A673 (cell line): ENCODE measurements at regions not wholly inside any gene's neighbourhood (a gene's known extent, or its start where the extent isn't known, plus 50 kb on each side); places are given as distances from the start of the nearest gene placed in this dataset.

ENCODE experiments used
- BruUV-seq: library from RNA; stranded (reverse); fragments of 400-500 nt; replicated peaks from 2 replicates; lab custom pipeline; 2021; lab: Mats Ljungman, UMichigan
- CTCF ChIA-PET: fragments of 300-600 bp; sonication (Branson Sonifier 250); formaldehyde crosslinking; loops from one replicate; lab custom pipeline; 2022; ENCODE audit warnings: antibody characterized with exemption; lab: Charles Lee
- POLR2A ChIA-PET: fragments of 300-600 bp; sonication (Branson Sonifier 250); formaldehyde crosslinking; loops from one replicate; lab custom pipeline; 2022; ENCODE audit warnings: antibody characterized with exemption; ENCODE audit not compliant: low non-redundant PET; lab: Charles Lee
- DNase-seq: peaks from one replicate; pipeline ENCODE4 v3.0.0-alpha.2; 2015; ENCODE audit warnings: low spot score
- H3K27ac ChIP-seq: fragments of 200-600 bp; sonication (generic); 2 replicates; pipeline ENCODE4 v1.5.1; 2016; ENCODE audit warnings: mixed run types, low read depth, mild to moderate bottlenecking, mixed read lengths, antibody characterized with exemption, low read length; ENCODE audit not compliant: poor library complexity, severe bottlenecking
- H3K27me3 ChIP-seq: fragments of 200-600 bp; sonication (generic); replicated peaks from 2 replicates; pipeline ENCODE4 v1.6.1; 2017; ENCODE audit warnings: mixed run types, low read depth, mild to moderate bottlenecking, mixed read lengths, antibody characterized with exemption, low read length; ENCODE audit not compliant: insufficient read depth, poor library complexity
- H3K36me3 ChIP-seq: fragments of 200-600 bp; sonication (generic); 2 replicates; pipeline ENCODE4 v1.6.1; 2016; ENCODE audit warnings: mixed run types, mild to moderate bottlenecking, mixed read lengths, antibody characterized with exemption, low read length; ENCODE audit not compliant: insufficient read depth, poor library complexity, severe bottlenecking
- H3K4me1 ChIP-seq: fragments of 200-600 bp; sonication (generic); 2 replicates; pipeline ENCODE4 v1.6.1; 2017; ENCODE audit warnings: mixed run types, mild to moderate bottlenecking, mixed read lengths, antibody characterized with exemption, low read length; ENCODE audit not compliant: insufficient read depth, poor library complexity, severe bottlenecking
- H3K4me3 ChIP-seq: fragments of 200-600 bp; sonication (generic); 2 replicates; pipeline ENCODE4 v1.5.1; 2016; ENCODE audit warnings: low read depth, mixed run types, mild to moderate bottlenecking, mixed read lengths, low read length; ENCODE audit not compliant: poor library complexity, severe bottlenecking
- H3K9me3 ChIP-seq: fragments of 200-600 bp; sonication (generic); 2 replicates; pipeline ENCODE4 v1.6.1; 2016; ENCODE audit warnings: mixed run types, low read depth, mild to moderate bottlenecking, mixed read lengths, antibody characterized with exemption, low read length; ENCODE audit not compliant: poor library complexity, severe bottlenecking
- EZH2 ChIP-seq: fragments of 200-600 bp; sonication (generic); IDR thresholded peaks from 2 replicates; pipeline ENCODE4 v1.6.1; 2017; ENCODE audit warnings: borderline replicate concordance, low read depth, mild to moderate bottlenecking, mixed read lengths, antibody characterized with exemption, low read length; ENCODE audit not compliant: poor library complexity, severe bottlenecking
- intact Hi-C: fragments of 100-400 bp; cut with micrococcal nuclease; formaldehyde crosslinking; loops from one replicate; pipeline ENCODE4 v1.10.0; 2022; ENCODE audit not compliant: unreplicated experiment
- TF ChIP-seq, protein P1 (sequence below): fragments of 300-800, 200-600 bp; sonication (generic); conservative IDR thresholded peaks from 2 replicates; pipeline ENCODE4 v1.5.1; 2017; ENCODE audit warnings: low read depth, mild to moderate bottlenecking, antibody characterized with exemption, low read length, moderate library complexity, mixed read lengths

DNA sequence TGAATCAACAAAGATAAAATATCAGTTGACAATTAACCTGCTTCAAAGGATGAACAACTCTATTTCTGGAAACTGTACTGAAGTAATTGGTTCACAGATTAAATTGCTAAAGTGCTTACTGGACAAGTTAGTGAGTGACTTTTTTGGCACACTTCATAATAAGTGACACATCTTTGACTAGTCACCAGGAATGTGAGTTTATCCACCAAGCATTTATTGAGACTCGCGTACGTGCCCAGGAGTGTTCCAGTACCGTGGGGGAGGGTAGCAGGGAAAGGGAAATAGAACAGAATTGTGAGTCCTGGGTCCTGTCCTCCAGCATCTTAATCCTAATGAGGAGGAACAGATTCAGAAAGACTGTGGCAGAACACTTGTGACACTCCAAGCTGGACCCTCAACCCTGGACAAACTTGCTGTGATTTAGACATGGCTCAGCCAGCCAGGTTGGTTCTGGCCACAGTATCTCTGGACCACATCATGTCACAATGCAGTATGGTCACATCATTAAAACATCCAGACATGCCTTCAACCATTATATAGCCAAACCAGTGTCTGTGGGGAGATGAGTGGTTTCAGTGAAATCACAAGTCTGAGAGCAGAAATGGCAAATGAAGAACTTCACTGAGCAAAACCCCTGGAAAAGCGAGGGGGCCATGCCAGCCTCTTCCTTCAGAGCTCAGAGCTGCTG lies 623.1 kb downstream of the BNC2 start:
- POLR2A ChIA-PET, result no interaction called here

DNA sequence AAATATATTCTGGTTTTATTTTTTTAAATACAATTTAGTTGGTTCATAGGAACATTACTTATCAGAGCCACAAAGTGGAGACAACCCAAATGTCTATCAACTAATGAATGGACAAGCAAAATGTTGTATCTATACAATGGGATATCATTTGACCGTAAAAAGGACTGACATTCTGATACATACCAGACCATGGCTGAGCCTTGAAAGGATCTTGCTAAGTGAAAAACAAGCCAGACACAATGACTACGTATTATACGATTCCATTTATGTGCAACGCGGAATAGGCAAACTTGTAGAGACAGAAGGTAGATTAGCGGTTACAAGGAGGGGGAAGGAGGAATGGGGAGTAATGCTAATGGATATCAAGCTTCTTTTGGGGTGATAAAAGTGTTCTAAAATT lies 621.6 kb downstream of the BNC2 start:
- no peaks in the 10 kb centered on the region for H3K36me3 ChIP-seq
- BruUV-seq, result no TSS peak
- DNase-seq, result no peak
- no peaks in the 10 kb centered on the region for H3K27me3 ChIP-seq
- CTCF ChIA-PET, result no interaction called here
- H3K4me1 ChIP-seq, result no peaks in the 10 kb centered on the region
- no peak overlapping the region for H3K27ac ChIP-seq
- no peaks in the 10 kb centered on the region for H3K9me3 ChIP-seq
- POLR2A ChIA-PET, result no interaction called here
- intact Hi-C loops, result no loop called here
- no peak for TF ChIP-seq EZH2
- TF ChIP-seq, protein P1, sequence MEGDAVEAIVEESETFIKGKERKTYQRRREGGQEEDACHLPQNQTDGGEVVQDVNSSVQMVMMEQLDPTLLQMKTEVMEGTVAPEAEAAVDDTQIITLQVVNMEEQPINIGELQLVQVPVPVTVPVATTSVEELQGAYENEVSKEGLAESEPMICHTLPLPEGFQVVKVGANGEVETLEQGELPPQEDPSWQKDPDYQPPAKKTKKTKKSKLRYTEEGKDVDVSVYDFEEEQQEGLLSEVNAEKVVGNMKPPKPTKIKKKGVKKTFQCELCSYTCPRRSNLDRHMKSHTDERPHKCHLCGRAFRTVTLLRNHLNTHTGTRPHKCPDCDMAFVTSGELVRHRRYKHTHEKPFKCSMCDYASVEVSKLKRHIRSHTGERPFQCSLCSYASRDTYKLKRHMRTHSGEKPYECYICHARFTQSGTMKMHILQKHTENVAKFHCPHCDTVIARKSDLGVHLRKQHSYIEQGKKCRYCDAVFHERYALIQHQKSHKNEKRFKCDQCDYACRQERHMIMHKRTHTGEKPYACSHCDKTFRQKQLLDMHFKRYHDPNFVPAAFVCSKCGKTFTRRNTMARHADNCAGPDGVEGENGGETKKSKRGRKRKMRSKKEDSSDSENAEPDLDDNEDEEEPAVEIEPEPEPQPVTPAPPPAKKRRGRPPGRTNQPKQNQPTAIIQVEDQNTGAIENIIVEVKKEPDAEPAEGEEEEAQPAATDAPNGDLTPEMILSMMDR, result no peak
- H3K4me3 ChIP-seq, result no peak overlapping the region

More for the DNA sequence above, 623.1 kb downstream of the BNC2 start:
- no peak for DNase-seq
- H3K36me3 ChIP-seq, result no peaks in the 10 kb centered on the region
- CTCF ChIA-PET, result no interaction called here
- intact Hi-C loops, result no loop called here
- no TSS peak for BruUV-seq
- no peaks in the 10 kb centered on the region for H3K27me3 ChIP-seq
- no peak overlapping the region for H3K27ac ChIP-seq
- H3K4me3 ChIP-seq, result no peak overlapping the region
- TF ChIP-seq, protein P1, result no peak
- TF ChIP-seq EZH2, result no peak
- H3K9me3 ChIP-seq, result no peaks in the 10 kb centered on the region
- H3K4me1 ChIP-seq, result no peaks in the 10 kb centered on the region

DNA sequence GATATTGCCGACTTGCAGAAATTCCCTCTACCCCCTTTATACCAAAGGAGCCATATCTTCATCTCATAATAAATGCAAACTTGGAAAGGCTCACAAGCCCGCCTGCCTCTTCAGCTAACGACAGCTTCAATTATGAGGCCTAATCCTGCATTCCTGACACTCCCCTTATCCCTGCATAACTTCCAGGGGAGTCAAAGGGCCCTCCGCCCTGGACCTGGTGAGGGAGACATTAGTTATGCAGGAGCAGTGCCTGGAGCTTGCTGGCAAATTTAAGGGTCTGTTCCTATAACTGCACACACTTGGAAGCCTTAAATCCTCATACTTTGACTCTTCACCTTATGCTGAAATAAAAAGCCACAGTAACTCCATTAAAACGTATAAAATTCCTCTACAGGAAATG lies 617.9 kb downstream of the BNC2 start:
- POLR2A ChIA-PET, result no interaction called here

More for the DNA sequence above, 617.9 kb downstream of the BNC2 start:
- intact Hi-C loops, result no loop called here
- Histone ChIP-seq H3K27me3 (no peaks in the 10 kb centered on the region), H3K27ac (no peak overlapping the region), H3K4me1 (no peaks in the 10 kb centered on the region), H3K4me3 (no peak overlapping the region), H3K36me3 (no peaks in the 10 kb centered on the region), H3K9me3 (no peaks in the 10 kb centered on the region)
- CTCF ChIA-PET, result no interaction called here
- no peak for DNase-seq
- TF ChIP-seq EZH2, result no peak
- TF ChIP-seq, protein P1, result no peak
- no TSS peak for BruUV-seq
